ENCODE measurements at regions not wholly inside any gene's neighbourhood (a gene's known extent, or its start where the extent isn't known, plus 50 kb on each side); places are given as distances from the start of the nearest gene placed in this dataset.

- Histone ChIP-seq H3K27me3 (ENCODE audit: low read length) (no peaks in the 10 kb centered on the region), H3K9ac (ENCODE audit: low read length) (no peak overlapping the region), H3K9me2 (replicated peaks; ENCODE audit: insufficient read depth, low read length) (no peaks in the 10 kb centered on the region), H3K36me3 (ENCODE audit: low read length) (no peaks in the 10 kb centered on the region), H3F3A (ENCODE audit: insufficient read depth) (no peaks in the 10 kb centered on the region), H3K4me2 (ENCODE audit: low read depth, low read length, poor library complexity, severe bottlenecking) (no peak overlapping the region), H2AFZ (ENCODE audit: low read depth, low read length, severe bottlenecking) (no peak overlapping the region), H4K20me1 (ENCODE audit: low read depth, low read length) (no peaks in the 10 kb centered on the region), H3K4me3 (ENCODE audit: insufficient read depth, low read length, poor library complexity, severe bottlenecking) (no peak overlapping the region), H3K79me2 (ENCODE audit: insufficient read depth, low read length) (no peaks in the 10 kb centered on the region), H3K27ac (ENCODE audit: low read depth, low read length) (no peak overlapping the region), H3K9me3 (ENCODE audit: insufficient read depth, low read length) (no peaks in the 10 kb centered on the region)
- TF ChIP-seq, protein P1, sequence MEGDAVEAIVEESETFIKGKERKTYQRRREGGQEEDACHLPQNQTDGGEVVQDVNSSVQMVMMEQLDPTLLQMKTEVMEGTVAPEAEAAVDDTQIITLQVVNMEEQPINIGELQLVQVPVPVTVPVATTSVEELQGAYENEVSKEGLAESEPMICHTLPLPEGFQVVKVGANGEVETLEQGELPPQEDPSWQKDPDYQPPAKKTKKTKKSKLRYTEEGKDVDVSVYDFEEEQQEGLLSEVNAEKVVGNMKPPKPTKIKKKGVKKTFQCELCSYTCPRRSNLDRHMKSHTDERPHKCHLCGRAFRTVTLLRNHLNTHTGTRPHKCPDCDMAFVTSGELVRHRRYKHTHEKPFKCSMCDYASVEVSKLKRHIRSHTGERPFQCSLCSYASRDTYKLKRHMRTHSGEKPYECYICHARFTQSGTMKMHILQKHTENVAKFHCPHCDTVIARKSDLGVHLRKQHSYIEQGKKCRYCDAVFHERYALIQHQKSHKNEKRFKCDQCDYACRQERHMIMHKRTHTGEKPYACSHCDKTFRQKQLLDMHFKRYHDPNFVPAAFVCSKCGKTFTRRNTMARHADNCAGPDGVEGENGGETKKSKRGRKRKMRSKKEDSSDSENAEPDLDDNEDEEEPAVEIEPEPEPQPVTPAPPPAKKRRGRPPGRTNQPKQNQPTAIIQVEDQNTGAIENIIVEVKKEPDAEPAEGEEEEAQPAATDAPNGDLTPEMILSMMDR (IDR thresholded peaks at IDR 0.05; ENCODE audit: insufficient read depth, low read length, poor library complexity, severe bottlenecking): no peak
These were observed 142.3 kb upstream of the PARP11 start for GRCh38 chr12:4015225-4016091.

DNA sequence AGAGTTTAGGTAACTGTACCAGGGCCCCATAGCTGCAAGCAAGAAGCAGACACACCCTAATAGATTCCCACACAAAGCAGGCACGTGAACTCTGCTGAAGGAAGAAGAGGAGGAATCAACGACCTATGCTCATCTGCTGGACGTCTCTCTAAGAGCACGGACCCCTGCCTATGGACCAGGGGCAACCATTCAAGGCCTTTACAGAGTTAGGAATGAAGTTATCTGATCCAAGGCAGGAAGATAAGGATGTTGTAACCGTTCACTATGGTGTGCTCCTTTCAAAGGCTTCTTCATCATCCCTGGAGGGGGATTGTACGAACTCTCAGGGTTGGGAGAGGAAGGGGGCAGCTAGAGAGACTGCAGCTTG lies 141.6 kb upstream of the PARP11 start:
- Histone ChIP-seq H3K27ac (ENCODE audit: low read depth, low read length) (no peak overlapping the region), H3K36me3 (ENCODE audit: low read length) (no peaks in the 10 kb centered on the region), H4K20me1 (ENCODE audit: low read depth, low read length) (no peaks in the 10 kb centered on the region), H3K9me2 (replicated peaks; ENCODE audit: insufficient read depth, low read length) (no peaks in the 10 kb centered on the region), H3K9ac (ENCODE audit: low read length) (no peak overlapping the region), H3K4me3 (ENCODE audit: insufficient read depth, low read length, poor library complexity, severe bottlenecking) (no peak overlapping the region), H3F3A (ENCODE audit: insufficient read depth) (no peaks in the 10 kb centered on the region), H3K4me2 (ENCODE audit: low read depth, low read length, poor library complexity, severe bottlenecking) (no peak overlapping the region), H3K79me2 (ENCODE audit: insufficient read depth, low read length) (no peaks in the 10 kb centered on the region), H3K27me3 (ENCODE audit: low read length) (no peaks in the 10 kb centered on the region), H2AFZ (ENCODE audit: low read depth, low read length, severe bottlenecking) (no peak overlapping the region), H3K9me3 (ENCODE audit: insufficient read depth, low read length) (no peaks in the 10 kb centered on the region)
- TF ChIP-seq, protein P1 (IDR thresholded peaks at IDR 0.05; ENCODE audit: insufficient read depth, low read length, poor library complexity, severe bottlenecking): no peak
- no peak for TF ChIP-seq EZH2phosphoT487 (conservative IDR thresholded peaks at IDR 0.05; ENCODE audit: low read length)

GRCh38 chr12:4014444-4014843 lies 141.2 kb upstream of the PARP11 start:
- Histone ChIP-seq H3K9ac (ENCODE audit: low read length) (no peak overlapping the region), H3K4me2 (ENCODE audit: low read depth, low read length, poor library complexity, severe bottlenecking) (no peak overlapping the region), H3K27me3 (ENCODE audit: low read length) (no peaks in the 10 kb centered on the region), H3K36me3 (ENCODE audit: low read length) (no peaks in the 10 kb centered on the region), H3F3A (ENCODE audit: insufficient read depth) (no peaks in the 10 kb centered on the region), H2AFZ (ENCODE audit: low read depth, low read length, severe bottlenecking) (no peak overlapping the region), H3K79me2 (ENCODE audit: insufficient read depth, low read length) (no peaks in the 10 kb centered on the region), H3K9me3 (ENCODE audit: insufficient read depth, low read length) (no peaks in the 10 kb centered on the region), H3K27ac (ENCODE audit: low read depth, low read length) (no peak overlapping the region), H3K9me2 (replicated peaks; ENCODE audit: insufficient read depth, low read length) (no peaks in the 10 kb centered on the region), H3K4me3 (ENCODE audit: insufficient read depth, low read length, poor library complexity, severe bottlenecking) (no peak overlapping the region), H4K20me1 (ENCODE audit: low read depth, low read length) (no peaks in the 10 kb centered on the region)
- TF ChIP-seq, protein P1 (IDR thresholded peaks at IDR 0.05; ENCODE audit: insufficient read depth, low read length, poor library complexity, severe bottlenecking): no peak
- TF ChIP-seq EZH2phosphoT487 (conservative IDR thresholded peaks at IDR 0.05; ENCODE audit: low read length): no peak

Measured in SU-DHL-6 (cell line).